NCI-H524 (cell line): ENCODE measurements at regions not wholly inside any gene's neighbourhood (a gene's known extent, or its start where the extent isn't known, plus 50 kb on each side); places are given as distances from the start of the nearest gene placed in this dataset.
"Not testable (repeated sequence)": the region's sequence is repeated elsewhere in the genome, so short reads cannot be mapped to it uniquely, and the experiment has no call there.

Experiments used
- DNase-seq, 2 experiments: peaks; one replicate each; lab custom pipeline; 2025; lab: John Stamatoyannopoulos, UW

DNA sequence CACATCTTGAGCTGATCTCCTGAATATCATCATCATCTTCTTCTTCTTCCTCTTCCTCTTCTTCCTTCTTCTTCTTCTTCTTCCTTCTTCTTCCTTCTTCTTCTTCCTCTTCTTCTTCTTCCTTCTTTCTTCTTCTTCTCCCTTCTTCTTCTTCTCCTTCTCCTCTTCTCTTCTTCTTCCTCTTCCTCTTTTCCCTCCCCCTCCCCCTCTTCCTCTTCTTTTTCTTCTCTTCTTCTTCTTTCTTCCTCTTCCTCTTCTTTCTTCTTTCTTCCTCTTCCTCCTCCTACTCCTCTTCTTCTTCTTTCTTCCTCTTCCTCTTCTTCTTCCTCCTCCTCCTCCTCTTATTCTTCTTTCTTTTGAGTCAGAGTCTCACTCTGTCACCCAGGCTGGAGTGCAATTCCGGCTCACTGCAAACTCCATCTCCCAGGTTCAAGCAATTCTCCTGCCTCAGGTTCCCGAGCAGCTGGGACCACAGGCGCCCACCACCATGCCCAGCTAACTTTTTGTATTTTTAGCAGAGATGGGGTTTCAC is 197.9 kb upstream of the NANOGP8 start:
- no peak for DNase-seq

DNA sequence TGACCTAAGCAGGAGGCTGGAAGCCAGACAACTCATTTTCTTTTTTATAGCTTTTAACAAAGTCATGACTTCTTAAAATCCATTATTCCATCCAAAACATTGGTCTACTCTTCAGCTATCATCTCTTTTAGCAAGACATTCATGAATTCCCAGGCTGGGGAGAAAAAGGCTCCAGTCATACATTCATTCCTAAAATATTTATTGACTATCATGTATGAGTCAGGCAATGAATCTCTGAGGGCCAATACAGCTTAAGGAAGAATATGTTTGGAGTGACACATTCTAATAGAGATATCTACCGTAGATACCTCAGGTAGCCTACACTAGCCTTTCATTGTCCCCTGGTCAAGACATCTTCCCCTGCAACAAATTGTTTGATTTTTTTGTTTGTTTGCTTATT is 196.4 kb upstream of the NANOGP8 start:
- DNase-seq, result no peak

DNA sequence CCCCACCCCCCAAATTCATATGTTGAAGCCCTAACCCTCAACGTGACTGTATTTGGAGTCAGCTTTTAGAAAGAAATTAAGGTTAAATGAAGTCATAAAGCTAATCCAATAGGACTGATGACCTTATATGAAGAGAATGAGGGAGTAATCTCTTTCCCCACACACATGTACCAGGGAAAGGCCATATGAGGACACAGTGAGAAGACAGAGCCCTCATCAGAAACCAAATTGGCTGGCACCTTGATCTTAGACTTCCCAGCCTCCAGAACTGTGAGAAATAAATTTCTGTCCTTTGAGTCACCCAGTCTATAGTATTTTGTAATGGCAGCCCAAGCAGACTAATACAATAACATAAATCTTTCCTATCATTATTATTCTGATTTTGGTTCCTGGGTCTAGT is 194.7 kb upstream of the NANOGP8 start:
- DNase-seq, result no peak

DNA sequence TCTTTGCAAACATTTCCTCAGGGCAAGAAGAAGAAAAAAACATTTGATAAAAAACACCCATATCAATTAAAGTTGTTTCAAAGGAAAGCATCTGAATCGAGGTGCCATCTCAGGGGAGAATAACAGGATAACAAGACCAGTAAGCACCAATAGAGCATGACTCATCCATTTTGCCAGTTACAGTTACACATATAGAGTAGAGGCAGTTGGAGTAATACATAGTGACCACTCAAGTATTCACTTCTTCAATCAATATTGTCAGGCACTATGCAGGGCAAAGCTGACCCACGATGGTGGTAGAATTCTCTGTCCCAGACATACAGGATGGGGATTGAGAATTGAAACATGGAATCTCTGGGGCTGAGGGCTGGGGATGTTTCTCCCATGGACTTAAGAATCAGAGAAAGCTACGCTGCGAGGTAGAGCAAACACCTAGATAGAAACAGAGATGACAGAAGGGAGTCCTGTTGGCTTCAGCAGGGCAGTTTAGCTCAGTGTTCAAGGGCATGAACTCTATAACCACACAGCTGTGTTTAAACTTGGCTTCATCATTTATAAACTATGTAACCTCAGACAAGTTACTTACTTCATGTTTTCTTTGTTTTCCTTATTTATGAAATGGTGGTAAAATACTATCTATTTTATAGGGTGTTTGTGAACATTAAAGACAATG is 186.4 kb upstream of the NANOGP8 start:
- no peak for DNase-seq

DNA sequence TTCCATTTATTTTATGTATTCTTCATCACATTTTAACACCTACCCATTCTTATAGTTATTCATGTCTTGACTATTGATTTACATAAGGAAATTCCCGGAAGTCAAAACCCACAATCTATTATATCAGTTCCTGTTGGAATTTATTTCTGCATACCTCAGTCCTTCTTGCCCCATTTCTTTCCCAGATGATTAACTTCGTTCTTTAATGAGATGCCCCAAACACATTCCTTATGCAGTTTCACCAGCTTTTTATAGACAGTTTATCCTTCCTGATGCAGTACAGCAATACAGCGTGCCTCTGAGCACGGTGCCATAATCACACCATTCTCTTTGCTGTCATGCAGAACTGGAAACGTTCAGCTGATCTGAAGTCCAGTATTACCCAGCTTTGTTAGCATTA is 175.8 kb upstream of the NANOGP8 start:
- no peak for DNase-seq

DNA sequence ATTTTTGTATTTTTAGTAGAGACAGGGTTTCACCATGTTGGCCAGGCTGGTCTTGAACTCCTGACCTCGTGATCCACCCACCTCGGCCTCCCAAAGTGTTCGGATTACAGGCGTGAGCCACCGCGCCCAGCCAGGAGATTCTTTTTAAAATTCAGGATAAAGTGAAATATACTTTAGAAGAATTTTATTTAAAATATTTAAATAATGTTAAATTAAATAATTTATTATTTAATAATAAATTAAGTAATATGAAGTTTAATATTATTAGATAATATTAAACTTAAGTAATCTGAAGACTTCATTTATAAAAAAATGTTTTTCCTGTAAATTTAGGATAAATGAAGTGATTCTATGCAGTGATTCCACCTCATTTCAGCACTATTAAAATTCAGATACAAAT is 175.2 kb upstream of the NANOGP8 start:
- not testable (repeated sequence) for DNase-seq

DNA sequence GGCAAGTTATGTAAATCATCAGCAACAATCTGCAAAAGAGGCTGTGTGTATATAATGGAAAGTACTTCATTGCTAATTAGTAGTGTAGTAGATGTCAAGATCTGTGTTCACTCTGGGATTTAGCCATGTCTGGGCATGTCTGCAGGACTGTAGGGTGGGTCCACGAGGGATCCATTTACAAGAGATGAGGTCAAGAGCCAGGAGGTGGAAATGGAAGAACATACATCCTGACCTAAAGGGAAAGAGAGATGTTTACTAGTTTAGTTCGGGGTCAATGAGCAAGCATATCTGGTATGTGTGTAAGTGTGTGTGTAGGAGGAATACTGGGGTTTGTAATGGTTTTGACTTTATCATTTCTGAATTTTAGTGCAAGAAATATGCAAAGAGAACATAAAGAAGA is 171.5 kb upstream of the NANOGP8 start:
- peak in 1 of 2 experiments; percentile 5 for DNase-seq

DNA sequence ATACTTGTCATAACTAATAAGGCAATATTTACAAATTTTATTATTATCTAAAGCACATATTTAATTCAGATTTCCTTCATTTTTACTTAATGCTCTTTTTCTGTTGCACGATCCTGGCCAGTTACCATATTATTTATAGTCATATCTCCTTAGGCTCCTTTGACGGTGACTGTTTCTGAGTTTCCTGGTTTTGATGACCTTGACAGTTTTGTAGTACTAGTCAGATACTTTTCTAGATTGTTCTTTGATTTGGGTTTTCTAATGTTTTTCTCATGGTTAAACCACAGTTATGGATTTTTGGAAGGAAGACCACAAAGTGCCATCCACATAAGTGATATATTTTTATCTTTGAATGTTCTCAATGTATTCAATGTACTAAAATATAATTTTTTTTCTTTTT is 171.0 kb upstream of the NANOGP8 start:
- no peak for DNase-seq

DNA sequence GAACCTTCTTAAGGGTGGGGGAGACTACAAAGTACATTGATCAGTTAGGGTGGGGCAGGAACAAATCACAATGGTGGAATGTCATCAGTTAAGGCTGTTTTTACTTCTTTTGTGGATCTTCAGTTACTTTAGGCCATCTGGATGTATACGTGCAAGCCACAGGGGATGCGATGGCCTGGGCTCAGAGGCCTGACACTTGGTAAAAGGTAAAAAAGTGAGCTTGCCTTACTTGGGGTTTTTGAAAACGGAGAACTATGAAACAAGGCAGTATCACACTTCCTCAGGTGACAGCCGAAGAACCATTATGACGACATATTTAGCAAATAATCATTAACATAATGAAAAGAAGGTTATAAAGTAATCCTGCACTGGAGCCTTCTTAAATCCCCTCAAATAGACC is 169.8 kb upstream of the NANOGP8 start:
- peak in 1 of 2 experiments; percentile 2 for DNase-seq

DNA sequence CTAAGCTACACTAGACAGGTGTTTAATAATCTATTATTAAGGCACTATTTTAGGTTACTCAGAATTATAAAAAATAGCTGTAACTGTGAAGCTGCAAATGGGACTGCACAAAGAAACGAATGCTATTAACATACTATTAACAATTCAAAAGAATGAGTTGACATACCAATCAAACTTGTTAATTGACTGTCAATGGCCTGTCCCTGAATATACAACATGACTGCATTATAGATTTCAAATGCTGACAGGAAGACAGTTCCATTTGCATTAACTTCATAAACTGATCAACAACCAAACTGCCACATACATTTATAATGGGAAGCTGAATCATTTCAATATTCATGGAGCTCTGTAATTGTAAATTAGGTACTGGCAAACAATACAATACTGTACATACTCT is 169.0 kb upstream of the NANOGP8 start:
- no peak for DNase-seq

DNA sequence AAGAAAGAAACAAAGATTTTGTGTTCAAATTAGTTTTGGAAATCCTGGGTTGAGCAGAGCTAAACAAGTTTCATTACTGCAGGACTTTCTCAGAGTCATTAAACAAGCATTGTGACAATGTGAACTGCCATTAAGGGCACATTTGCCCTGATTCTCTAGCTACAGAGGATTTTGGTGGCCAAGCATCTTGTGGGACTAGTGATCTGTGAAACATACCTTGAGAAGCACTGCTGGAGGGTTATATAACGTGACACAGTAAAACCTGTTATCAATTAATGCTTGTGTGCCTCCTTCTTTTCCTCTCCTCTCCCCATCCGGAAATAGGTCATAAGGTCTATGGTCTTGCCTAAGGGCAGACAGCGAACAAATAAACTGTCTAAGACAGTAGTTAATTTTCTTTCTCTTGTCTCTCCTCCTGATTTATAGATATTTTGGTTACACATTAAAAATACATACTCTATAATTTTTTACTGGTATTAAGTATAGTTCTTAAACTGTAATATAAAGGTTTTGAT is 167.3 kb upstream of the NANOGP8 start:
- no peak for DNase-seq

DNA sequence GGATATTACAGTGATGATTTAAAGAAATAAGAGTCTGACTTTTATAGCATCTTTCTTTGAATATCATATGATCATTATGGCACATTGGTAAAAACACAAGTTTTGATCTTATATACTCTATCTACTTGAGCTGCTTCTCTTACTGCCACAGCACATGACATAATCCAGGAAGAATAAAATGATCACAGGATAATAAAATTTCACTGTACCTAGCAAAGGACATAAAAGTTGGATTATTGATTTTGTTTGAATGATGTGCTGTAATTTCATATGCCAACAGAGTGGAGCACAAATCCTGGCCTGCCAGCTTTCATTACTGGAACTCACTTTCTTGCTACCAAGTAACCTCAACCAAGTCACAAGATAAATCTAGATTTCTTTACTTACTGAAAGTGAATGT is 162.1 kb upstream of the NANOGP8 start:
- DNase-seq, result no peak

DNA sequence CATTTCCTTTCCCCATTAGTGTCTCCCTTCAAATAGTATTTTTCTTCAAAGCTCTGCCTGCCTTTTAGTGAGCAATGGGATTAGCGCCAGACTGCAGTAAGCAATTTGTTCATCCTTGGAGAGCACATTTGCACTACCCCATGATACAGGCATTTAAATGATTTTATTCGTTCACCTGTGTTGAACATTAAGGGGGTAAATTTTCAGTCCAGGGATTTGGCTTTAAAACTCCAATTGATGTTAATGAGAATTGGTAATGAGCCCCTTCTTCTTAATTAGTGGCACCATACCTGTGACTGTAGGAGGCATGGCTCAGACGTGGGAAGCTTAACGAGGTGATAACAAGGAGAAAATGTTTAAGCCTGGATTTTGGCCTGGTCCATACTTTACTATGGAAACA is 161.4 kb upstream of the NANOGP8 start:
- DNase-seq, result no peak

DNA sequence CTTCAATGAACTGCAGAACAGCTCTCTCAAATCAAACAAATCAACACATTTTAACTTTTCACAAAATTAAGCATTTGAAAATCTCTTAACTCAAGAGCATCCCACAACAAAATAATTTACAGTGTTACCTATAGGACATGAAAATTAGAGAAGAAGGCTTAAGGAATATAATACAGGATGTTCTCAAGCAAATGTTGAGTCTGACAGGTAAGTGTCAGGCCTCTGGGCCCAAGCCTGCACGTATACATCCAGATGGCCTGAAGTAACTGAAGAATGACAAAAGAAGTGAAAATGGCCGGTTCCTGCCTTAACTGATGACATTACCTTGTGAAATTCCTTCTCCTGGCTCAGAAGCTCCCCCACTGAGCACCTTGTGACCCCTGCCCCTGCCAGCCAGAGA is 160.6 kb upstream of the NANOGP8 start:
- DNase-seq, result not testable (repeated sequence)

DNA sequence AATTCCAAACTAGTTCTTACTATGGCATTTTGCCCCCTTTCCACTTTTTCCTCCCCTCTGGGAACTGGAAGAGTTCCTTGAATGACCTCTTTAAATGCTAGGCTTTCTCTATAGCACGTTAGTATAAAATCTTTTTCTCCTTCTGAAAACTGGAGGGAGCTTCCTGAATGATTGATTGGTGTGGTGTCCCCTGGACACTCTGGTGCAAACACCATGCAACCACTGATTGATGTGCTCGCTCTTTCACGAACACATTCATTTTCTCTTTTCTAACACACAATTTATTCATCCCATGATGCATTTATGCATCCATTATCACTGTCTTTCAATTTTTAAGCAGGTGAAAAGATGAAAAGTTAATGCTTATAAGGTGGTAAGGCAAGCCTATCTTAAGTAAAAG is 159.1 kb upstream of the NANOGP8 start:
- no peak for DNase-seq

DNA sequence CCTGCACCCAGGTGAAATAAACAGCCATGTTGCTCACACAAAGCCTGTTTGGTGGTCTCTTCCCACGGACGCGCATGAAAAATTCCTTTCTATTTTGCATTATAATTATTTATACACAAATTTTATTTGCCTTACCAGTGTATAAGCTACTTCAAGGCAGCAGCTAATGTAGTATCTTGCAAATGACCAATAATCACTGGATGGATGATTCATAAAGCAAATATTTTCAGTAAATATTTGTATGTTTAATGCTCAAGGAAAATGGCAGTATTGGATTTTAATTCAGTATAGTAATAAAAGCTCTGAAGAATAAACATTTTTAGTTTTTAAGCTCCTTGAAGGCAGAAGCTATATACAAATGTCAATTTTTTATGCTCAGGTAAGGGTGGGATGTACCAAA is 158.7 kb upstream of the NANOGP8 start:
- DNase-seq, result no peak

DNA sequence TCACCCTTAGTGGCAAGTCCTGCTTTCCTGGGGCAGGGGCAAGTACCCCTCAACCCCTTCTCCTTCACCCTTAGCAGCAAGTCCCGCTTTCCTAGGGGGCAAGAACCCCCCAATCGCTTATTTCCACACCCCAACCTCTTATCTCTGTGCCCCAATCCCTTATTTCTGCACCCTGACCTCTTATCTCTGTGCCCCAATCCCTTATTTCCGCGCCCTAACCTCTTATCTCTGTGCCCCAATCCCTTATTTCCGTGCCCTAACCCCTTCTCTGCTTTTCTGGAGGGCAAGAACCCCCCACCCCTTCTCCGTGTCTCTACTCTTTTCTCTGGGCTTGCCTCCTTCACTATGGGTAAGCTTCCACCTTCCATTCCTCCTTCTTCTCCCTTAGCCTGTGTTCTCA is 154.6 kb upstream of the NANOGP8 start:
- not testable (repeated sequence) for DNase-seq

DNA sequence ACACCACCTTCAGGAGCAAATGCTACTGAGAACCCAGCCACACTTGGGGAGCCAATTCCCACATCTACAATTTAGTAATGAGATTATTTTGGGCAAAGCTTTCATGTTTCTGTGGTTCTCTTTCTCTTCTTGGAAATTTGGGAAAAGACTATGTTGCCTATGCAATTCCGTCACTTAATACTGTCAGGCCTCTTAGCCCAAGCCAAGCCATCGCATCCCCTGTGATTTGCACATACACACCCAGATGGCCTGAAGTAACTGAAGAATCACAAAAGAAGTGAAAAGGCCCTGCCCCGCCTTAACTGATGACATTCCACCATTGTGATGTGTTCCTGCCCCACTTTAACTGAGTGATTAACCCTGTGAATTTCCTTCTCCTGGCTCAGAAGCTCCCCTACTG is 153.4 kb upstream of the NANOGP8 start:
- DNase-seq, result not testable (repeated sequence)

DNA sequence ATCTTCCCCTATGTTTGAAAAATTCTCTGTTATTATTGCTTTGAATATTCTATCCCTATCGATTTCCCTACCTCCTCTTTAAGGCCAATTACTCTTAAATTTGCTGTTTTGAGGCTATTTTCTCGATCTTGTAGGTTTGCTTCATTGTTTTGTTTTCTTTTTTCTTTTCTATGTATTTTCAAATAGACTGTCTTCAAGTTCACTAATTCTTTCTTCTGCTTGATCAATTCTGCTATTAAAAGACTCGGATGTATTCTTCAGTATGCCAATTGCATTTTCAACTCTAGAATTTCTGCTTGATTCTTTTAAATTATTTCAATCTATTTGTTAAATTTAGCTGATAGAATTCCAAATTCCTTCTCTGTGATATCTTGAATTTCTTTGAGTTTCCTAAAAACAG is 144.0 kb upstream of the NANOGP8 start:
- DNase-seq, result no peak

DNA sequence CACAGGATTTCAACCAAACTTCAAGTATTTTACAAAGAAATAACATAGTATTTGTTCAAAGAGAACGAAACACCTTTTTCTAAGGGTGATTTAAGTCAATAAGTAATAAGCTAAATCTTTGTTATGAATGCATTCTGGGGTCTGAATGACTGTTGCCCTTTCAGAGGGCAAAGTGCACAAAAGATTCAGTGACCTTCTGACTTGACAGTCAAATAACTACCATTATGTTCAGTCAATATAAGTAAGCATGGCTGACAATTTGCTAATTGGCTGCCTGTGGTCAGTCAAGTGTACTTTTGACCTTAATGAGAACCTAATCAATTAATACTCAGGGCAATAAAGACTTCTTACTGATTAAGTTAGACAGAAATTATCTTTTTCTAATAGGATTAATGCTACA is 133.1 kb upstream of the NANOGP8 start:
- no peak for DNase-seq

DNA sequence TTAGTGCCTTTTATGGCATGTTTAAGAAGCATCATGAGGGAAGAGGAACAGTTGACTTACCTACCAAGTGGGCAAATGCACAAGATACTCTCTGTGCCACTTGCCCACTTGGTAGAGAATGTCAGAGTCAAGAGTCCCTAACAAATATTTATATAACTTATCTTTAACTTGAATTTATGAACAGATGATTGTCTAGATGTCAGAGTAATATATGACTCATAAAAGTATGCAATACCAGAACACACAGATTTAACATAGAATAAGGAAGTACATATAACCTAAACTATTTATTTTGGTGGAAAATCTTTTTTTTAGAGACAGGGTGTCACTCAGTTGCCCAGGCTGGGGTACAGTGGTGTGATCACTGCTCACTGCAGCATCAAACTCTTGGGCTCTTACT is 130.0 kb upstream of the NANOGP8 start:
- no peak for DNase-seq

DNA sequence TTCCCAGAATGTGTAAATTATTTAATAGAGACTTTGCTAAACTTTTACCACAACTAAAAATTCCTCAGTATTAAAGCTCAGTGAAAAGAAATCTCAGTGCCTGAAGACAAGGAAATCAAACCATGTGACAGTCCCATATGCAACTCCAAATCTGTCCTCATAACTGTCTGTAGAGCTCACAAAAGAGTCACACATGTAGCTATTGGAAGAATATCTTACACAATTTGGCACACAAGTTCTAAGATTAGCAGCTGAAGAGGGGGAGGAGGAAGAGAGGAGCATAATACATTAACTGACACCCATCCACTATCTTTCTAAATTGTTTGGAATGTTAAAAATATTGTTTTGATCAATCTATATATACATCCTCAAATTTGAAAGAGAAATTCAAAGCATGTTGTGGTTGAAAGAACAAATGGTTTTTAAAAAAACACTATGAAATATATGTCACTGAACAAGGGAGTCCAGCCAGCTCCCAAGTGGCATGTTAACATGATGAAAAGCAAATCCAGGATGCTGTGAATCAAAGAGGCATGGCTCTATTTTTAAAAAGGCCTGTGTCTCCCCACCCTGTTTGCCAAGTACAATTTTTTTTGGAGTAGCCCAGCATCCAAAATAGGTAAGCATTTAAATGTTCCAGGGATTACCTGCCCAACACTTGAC is 126.3 kb upstream of the NANOGP8 start:
- no peak for DNase-seq

DNA sequence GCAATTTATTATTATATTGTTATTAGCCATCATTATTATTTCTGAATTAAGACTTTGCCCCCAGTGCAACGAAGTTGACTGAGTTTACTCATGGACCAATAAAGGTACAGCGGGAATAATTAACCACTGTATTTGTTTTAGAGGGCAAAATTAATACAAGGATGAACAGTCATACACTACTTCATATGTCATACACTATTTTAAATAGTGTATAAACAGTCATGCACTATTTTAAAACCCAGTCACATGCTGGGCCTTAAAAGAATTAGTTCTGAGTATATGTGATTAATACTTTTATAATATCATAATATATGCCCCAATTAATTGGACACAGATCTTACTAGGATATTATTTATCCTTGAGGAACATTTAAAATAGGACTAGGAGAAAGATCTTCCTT is 125.3 kb upstream of the NANOGP8 start:
- no peak for DNase-seq

DNA sequence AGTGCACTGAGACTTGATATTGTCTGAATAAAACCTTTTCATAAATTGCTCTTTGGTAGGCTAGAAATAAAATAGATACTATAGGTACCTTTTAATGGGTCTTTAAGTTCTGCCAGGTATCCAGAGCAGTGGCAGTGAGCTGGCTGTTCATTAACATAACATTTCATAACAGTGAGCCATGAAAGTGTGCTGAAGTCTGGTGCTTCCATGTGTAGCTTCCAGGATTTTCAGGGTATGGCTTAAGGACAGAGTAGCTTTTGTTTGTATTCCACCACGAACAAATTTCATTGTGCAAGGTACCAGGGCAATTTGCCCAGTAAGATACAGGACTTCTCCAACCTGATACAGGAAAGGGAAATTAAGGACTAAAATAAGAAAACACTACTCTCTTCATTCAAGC is 124.7 kb upstream of the NANOGP8 start:
- no peak for DNase-seq
